HG02973 (cell line): ENCODE measurements at regions not wholly inside any gene's neighbourhood (a gene's known extent, or its start where the extent isn't known, plus 50 kb on each side); places are given as distances from the start of the nearest gene placed in this dataset.
"Not testable (repeated sequence)": the region's sequence is repeated elsewhere in the genome, so short reads cannot be mapped to it uniquely, and the experiment has no call there.

ENCODE experiments used
- ATAC-seq: cut with Tn5 transposase; IDR thresholded peaks from one replicate; pipeline ENCODE4 v1.9.1; 2021; ENCODE audit warnings: moderate library complexity; ENCODE audit not compliant: unreplicated experiment

DNA sequence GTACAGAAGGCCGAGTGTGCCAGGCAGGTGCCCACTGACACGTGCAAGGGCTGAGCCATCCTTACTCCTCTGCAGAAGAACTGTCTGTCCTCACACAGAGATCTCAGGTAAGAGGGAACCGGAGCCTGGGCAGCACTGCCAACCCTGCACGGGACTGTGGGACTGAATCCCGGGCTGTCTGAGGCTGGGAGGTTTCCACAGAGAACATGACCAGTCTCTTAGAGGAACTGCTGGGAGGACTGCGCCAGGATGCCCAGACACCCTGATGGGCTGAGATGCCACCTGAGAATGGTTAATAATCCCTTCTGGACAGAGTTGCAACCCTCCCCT is 302.9 kb upstream of the SFSWAP start:
- no peak for ATAC-seq

DNA sequence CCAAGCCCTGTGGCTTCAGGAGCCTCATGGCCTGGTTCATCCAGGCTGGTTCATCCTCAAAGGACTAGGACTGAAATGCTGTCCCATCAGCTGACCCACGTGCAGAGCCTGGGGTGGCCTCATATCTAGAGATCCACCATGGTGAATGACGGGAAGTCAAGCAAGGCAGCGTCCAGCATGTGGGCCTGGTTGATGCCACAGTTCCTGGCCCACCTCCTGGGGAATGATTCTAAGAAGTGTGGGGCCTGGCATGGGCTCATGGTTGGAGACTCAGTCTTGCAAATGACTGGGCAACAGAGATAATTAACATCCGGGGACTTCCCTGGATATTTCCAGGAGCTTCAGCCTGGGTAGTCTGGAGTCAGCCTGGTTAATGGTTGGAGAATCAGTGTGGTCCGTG is 302.4 kb upstream of the SFSWAP start:
- no peak for ATAC-seq

DNA sequence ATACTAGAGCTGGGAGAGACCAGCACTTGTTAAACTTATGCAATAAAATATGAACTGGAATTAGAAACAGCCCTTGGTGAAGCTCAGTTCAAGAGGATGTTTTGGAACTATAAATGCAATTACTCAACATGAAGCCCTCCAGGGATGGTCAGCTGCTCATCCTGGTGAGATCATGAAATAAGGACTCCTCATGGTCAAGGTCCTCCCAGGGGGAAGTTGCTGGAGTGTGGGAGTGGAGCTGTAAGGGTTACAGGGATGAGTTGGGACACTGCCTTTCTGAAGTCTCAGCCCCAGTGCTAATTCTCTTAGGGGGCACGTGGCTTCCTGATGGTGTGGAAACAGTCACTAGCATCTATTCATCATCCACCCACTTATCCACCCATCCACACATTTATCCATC is 301.7 kb upstream of the SFSWAP start:
- no peak for ATAC-seq

DNA sequence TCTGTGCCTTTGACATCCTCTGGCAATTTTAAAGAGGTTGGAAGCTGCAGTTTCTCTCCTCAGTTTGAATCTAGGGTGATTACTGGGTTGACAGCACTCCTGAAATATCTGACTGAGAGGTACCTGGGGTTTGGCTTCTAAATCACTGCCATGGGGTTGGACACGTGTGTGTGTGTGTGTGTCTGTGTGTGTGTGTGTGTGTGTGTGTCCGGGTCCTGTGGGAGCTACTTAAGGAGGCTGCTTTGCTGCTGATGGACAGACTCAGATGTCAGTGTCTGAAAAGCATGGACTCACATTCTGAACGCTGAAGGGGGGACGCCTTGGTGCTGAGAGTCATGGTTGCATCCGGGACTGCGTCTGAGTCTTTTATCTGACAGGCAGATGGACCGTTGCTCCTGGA is 299.1 kb upstream of the SFSWAP start:
- not testable (repeated sequence) for ATAC-seq

DNA sequence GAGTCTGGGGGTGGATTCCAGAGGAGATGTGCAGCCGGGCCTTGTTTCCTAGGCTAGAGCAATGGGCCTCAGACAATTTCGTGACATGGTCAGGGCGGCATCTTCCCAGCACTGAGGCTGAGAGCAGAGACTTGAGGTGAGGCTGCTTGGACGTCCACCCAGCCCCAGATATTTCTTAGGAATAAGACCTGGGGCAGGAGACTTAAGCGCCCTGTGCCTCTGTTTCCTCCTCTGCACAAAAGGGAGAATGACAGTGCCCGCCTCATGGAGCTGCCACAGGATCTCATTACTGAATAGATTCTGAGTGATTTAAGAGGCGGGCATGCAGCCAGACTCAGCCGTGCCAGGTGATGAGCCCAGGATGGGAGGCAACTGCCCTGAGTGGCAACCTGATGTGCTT is 297.9 kb upstream of the SFSWAP start:
- ATAC-seq = no peak

DNA sequence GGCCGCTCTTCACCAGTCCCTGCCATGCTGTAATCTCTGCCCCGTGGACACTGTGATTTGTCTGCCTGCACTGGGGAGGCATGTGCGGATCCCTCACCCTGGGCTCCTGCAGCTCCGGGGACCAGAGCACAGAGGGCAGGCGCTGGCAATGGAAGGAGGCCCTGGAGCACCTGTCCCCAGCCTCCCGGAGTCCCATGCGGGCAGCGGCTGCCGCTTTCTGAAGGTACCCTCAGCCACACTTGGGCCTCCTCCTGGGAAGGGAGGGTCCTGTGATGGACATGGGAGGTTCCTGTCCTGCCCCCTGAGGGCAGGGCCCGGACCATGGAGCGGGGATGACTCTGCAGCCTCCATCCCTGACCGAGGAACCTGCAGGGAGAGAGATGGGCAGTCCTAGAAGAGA is 297.4 kb upstream of the SFSWAP start:
- no peak for ATAC-seq

GRCh38 chr12:131414155-131414922 is 296.6 kb upstream of the SFSWAP start:
- ATAC-seq = not testable (repeated sequence)

- no peak for ATAC-seq
Observed at GRCh38 chr12:131415781-131416180, 295.1 kb upstream of the SFSWAP start.

- ATAC-seq = no peak
Observed at GRCh38 chr12:131418121-131418520, 292.8 kb upstream of the SFSWAP start.

DNA sequence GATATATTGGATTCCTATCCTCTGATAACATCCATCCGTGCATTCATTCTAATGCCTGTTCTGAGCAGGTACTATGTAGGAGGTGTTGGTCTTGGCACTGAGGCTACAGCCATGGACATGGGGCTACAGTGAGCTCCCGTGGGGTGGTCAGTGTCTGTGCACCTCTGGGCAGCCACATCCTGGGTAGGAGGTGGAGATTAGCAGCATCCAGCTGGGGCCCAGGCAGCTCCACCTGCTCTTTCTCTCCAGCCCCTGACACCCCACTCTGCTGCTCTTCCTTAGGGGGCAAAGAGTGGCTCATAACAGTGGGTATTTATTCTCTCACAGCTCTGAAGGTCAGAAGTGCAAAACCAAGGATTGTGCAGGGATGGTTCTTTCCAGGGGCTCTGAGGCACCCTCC is 292.0 kb upstream of the SFSWAP start:
- ATAC-seq = no peak

DNA sequence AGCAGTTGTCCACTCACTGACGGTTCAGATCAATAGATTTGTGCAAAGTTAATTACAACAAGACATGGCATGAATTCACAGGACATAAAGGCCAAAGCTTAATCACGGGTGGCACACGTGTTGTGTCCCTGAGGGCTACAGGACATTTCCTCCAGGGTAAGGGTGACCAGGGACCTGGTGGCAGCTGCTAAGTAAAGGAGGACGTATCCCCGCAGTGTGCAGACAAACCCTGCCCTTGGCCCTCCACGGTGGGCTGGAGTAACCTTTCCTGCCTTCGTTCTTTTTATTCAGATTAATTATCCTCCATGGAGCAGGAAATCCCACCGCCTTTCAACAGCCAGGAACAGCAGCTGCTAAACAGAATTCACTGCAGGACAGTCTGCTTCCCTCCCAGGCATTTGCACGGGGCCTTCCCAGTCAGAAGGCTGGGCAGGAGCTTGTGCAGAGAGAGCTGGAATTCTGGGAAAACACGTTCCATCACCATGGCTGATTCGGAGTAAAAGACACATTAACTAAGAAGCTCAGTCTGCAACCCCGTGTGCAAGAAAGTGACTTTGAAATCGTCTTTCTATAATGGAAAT is 289.9 kb upstream of the SFSWAP start:
- ATAC-seq = no peak

GRCh38 chr12:131421509-131422186 is 289.2 kb upstream of the SFSWAP start:
- ATAC-seq = no peak

GRCh38 chr12:131422187-131422520 is 288.7 kb upstream of the SFSWAP start:
- ATAC-seq = no peak

GRCh38 chr12:131422744-131423143 is 288.1 kb upstream of the SFSWAP start:
- no peak for ATAC-seq

- no peak for ATAC-seq
Observed at GRCh38 chr12:131424270-131424669, 286.6 kb upstream of the SFSWAP start.

GRCh38 chr12:131425112-131426075 is 285.5 kb upstream of the SFSWAP start:
- ATAC-seq = no peak

DNA sequence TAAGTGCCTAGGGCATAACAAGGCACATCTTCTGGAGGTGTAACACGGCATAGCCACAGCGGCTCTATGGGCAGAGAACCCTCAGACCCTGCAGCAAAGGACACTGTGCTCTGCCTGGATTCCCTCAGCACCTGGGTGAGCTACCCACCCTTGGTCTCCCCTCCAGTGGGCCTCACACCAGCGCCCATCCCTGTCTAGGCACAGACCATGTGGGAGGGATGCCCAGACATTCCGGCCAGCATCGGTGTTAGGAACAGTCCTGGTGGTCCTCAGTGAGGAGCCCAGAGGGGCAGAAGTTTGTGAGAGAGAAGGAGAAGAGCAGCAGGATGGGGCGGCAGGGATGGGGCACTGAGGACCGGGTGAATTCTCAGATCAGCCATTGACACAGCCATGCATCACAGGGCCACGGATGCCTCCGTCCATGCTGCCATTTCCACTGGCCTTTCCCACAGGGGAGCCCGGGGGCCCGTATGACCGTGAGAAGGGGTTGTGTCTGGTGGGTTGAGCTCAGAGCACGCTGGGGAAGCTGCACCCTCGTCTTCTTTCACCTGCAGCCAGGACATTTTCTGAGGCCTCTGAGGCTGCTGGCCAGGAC is 282.7 kb upstream of the SFSWAP start:
- no peak for ATAC-seq

DNA sequence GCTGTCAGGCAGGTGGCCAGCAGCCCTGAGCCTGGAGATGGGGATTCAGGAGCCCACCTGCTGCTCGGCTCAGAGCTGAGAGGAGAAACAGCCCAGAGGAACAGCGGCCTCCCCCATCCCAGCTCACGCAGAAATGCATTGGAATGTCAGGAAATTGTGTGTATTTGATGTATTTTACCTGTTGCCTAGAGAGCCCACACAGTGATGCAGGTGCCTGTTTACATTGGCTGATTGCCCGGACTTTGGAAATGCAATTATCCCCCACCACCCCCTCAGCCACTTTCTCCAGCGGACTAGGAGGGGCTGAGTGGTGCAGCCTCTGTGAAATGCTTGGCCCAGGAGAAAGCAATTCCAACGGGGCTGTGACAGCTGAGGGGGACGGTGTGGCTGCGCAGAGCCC is 281.7 kb upstream of the SFSWAP start:
- ATAC-seq = not testable (repeated sequence)

GRCh38 chr12:131429697-131430096 is 281.2 kb upstream of the SFSWAP start:
- ATAC-seq = not testable (repeated sequence)

GRCh38 chr12:131430158-131430742 is 280.6 kb upstream of the SFSWAP start:
- no peak for ATAC-seq
